IMR-90 (cell line): ENCODE measurements at regions not wholly inside any gene's neighbourhood (a gene's known extent, or its start where the extent isn't known, plus 50 kb on each side); places are given as distances from the start of the nearest gene placed in this dataset.
"Not testable (repeated sequence)": the region's sequence is repeated elsewhere in the genome, so short reads cannot be mapped to it uniquely, and the experiment has no call there.

Experiments
- ATAC-seq: fragments of 200-7000 bp; cut with Tn5 transposase; 2 replicates; pipeline ENCODE4 v1.9.1; 2020; ENCODE audit warnings: low read depth, mild to moderate bottlenecking, moderate library complexity
- BruUV-seq: library from RNA; stranded (reverse); fragments of 400-500 nt; replicated peaks from 2 replicates; lab custom pipeline; 2021; lab: Mats Ljungman, UMichigan
- CTCF ChIA-PET: fragments of 300-600 bp; formaldehyde crosslinking; extraction: SDS; loops from one replicate; lab custom pipeline; 2021; ENCODE audit warnings: antibody characterized with exemption; lab: Yijun Ruan, JAX
- POLR2A ChIA-PET: fragments of 300-600 bp; sonication (Branson Sonifier 250); formaldehyde crosslinking; loops from one replicate; lab custom pipeline; 2022; ENCODE audit warnings: antibody characterized with exemption; ENCODE audit not compliant: unreplicated experiment; lab: Charles Lee
- DNase-seq: peaks from one replicate; pipeline ENCODE4 v3.0.0; 2013
- H2AFZ ChIP-seq: replicated peaks from 2 replicates; pipeline ENCODE3; 2013; ENCODE audit warnings: low read length, mild to moderate bottlenecking; ENCODE audit not compliant: poor library complexity
- H2AK5ac ChIP-seq: 2 replicates; pipeline ENCODE4 v1.6.1; 2013; ENCODE audit warnings: low read depth, low read length, inconsistent platforms
- H2AK9ac ChIP-seq: replicated peaks from 2 replicates; pipeline ENCODE3; 2013; ENCODE audit warnings: mild to moderate bottlenecking, low read depth, low read length, moderate library complexity; ENCODE audit not compliant: poor library complexity
- H2BK120ac ChIP-seq: 2 replicates; pipeline ENCODE4 v1.6.1; 2013; ENCODE audit warnings: low read depth, low read length, inconsistent platforms
- H2BK15ac ChIP-seq: 3 replicates; pipeline ENCODE4 v1.6.1; 2013; ENCODE audit warnings: low read depth, low read length, inconsistent platforms
- H2BK20ac ChIP-seq: 2 replicates; pipeline ENCODE4 v1.6.1; 2013; ENCODE audit warnings: low read depth, mild to moderate bottlenecking, inconsistent platforms, low read length, moderate library complexity
- H2BK5ac ChIP-seq: 2 replicates; pipeline ENCODE4 v1.6.1; 2013; ENCODE audit warnings: mild to moderate bottlenecking, low read depth, low read length, inconsistent platforms; ENCODE audit not compliant: poor library complexity, severe bottlenecking
- H3K14ac ChIP-seq: replicated peaks from 2 replicates; pipeline ENCODE4 v1.6.1; 2013; ENCODE audit warnings: low read depth, low read length, inconsistent platforms
- H3K18ac ChIP-seq: 2 replicates; pipeline ENCODE4 v1.6.1; 2013; ENCODE audit warnings: low read depth, low read length, control low read depth
- H3K23ac ChIP-seq: 2 replicates; pipeline ENCODE4 v1.6.1; 2013; ENCODE audit warnings: low read depth, low read length, inconsistent platforms
- H3K27ac ChIP-seq: 2 replicates; pipeline ENCODE4 v1.5.1; 2013; ENCODE audit warnings: mild to moderate bottlenecking, control low read depth, low read length; ENCODE audit not compliant: insufficient read depth
- H3K27me3 ChIP-seq: 2 replicates; pipeline ENCODE4 v1.6.1; 2013; ENCODE audit warnings: low read length; ENCODE audit not compliant: control insufficient read depth, insufficient read depth
- H3K36me3 ChIP-seq: 2 replicates; pipeline ENCODE4 v1.6.1; 2013; ENCODE audit warnings: low read length, mixed read lengths; ENCODE audit not compliant: control insufficient read depth, insufficient read depth
- H3K4ac ChIP-seq: 2 replicates; pipeline ENCODE4 v1.6.1; 2013; ENCODE audit warnings: low read depth, low read length, inconsistent platforms
- H3K4me1 ChIP-seq: 2 replicates; pipeline ENCODE4 v1.6.1; 2013; ENCODE audit warnings: low read length, mixed read lengths; ENCODE audit not compliant: control insufficient read depth, insufficient read depth
- H3K4me2 ChIP-seq: 2 replicates; pipeline ENCODE4 v1.6.1; 2013; ENCODE audit warnings: low read depth, mild to moderate bottlenecking, control low read depth, low read length, moderate library complexity
- H3K4me3 ChIP-seq: 2 replicates; pipeline ENCODE4 v1.5.1; 2013; ENCODE audit warnings: low read depth, mild to moderate bottlenecking, control low read depth, low read length, moderate library complexity; ENCODE audit not compliant: insufficient read depth
- H3K56ac ChIP-seq: 2 replicates; pipeline ENCODE4 v1.6.1; 2013; ENCODE audit warnings: low read length, inconsistent platforms; ENCODE audit not compliant: insufficient read depth; ENCODE audit errors: extremely low read depth
- H3K79me1 ChIP-seq, 2 experiments: 2 replicates each; pipeline ENCODE4 v1.6.1; 2013; ENCODE audit warnings: low read length in 2 of 2, inconsistent platforms in 1 of 2, low read depth in 1 of 2
- H3K9ac ChIP-seq: 2 replicates; pipeline ENCODE4 v1.6.1; 2013; ENCODE audit warnings: low read depth, low read length, control low read depth
- H3K9me1 ChIP-seq: 2 replicates; pipeline ENCODE4 v1.6.1; 2013; ENCODE audit warnings: low read length, inconsistent platforms; ENCODE audit not compliant: insufficient read depth
- H3K9me3 ChIP-seq: 2 replicates; pipeline ENCODE4 v1.6.1; 2013; ENCODE audit warnings: low read length; ENCODE audit not compliant: control insufficient read depth, insufficient read depth
- H4K20me1 ChIP-seq: 2 replicates; pipeline ENCODE4 v1.6.1; 2013; ENCODE audit warnings: low read length, inconsistent platforms; ENCODE audit not compliant: insufficient read depth
- H4K5ac ChIP-seq: 2 replicates; pipeline ENCODE4 v1.6.1; 2013; ENCODE audit warnings: mild to moderate bottlenecking, low read depth, low read length, control low read depth
- H4K8ac ChIP-seq, 2 experiments: 2 replicates each; pipeline ENCODE4 v1.6.1; 2013; ENCODE audit warnings: low read depth in 2 of 2, low read length in 2 of 2, control low read depth in 1 of 2, inconsistent platforms in 1 of 2
- H4K91ac ChIP-seq: 2 replicates; pipeline ENCODE4 v1.6.1; 2013; ENCODE audit warnings: low read depth, low read length, inconsistent platforms; ENCODE audit not compliant: insufficient read depth
- BHLHE40 ChIP-seq: fragments of 150-350 bp; IDR thresholded peaks from 2 replicates; pipeline ENCODE4 v1.6.1; 2016; ENCODE audit warnings: mild to moderate bottlenecking, low read depth, low read length
- CTCF ChIP-seq: conservative IDR thresholded peaks from 2 replicates; pipeline ENCODE4 v1.5.1; 2012; ENCODE audit warnings: mild to moderate bottlenecking, low read depth, low read length, improper control_type of control experiment
- MAFK ChIP-seq: IDR thresholded peaks from 2 replicates; pipeline ENCODE4 v1.6.1; 2012; ENCODE audit warnings: low read depth, low read length, improper control_type of control experiment
- MXI1 ChIP-seq: IDR thresholded peaks from 2 replicates; pipeline ENCODE4 v1.6.1; 2012; ENCODE audit warnings: low read depth, mild to moderate bottlenecking, low read length, moderate library complexity, borderline replicate concordance
- RAD21 ChIP-seq: IDR thresholded peaks from 2 replicates; pipeline ENCODE4 v1.6.1; 2012; ENCODE audit warnings: low read length, improper control_type of control experiment
- USF2 ChIP-seq: fragments of 150-350 bp; IDR thresholded peaks from 2 replicates; pipeline ENCODE4 v1.6.1; 2017; ENCODE audit warnings: mild to moderate bottlenecking, antibody characterized with exemption, low read length, low read depth
- WGBS, 2 experiments: methylation state at CpG; one replicate each; pipeline versions ENCODE4 v1.1.5 to v1.1.7; 2013; ENCODE audit warnings: missing lambda C conversion rate in 2 of 2; ENCODE audit not compliant: insufficient read length in 1 of 2; ENCODE audit errors: extremely low coverage in 2 of 2; 5-methylcytosine and 5-hydroxymethylcytosine counted together
- dilution Hi-C: fragments of 300-500 bp; cut with HindIII; formaldehyde crosslinking; loops from one replicate; pipeline ENCODE4 v1.14.3; 2018; ENCODE audit warnings: low sequenced_read_pairs; ENCODE audit not compliant: unreplicated experiment
- in situ Hi-C: fragments of 300-500 bp; cut with MboI; formaldehyde crosslinking; loops from 3 replicates; pipeline ENCODE4 v1.14.3; 2019; ENCODE audit warnings: low sequenced_read_pairs, inconsistent platforms, mixed read lengths
- intact Hi-C: fragments of 100-400 bp; cut with micrococcal nuclease; formaldehyde crosslinking; loops from 2 replicates; pipeline ENCODE4 v1.10.0; 2022

- Histone ChIP-seq H3K9me1 (no peaks in the 10 kb centered on the region), H3K27me3 (no peaks in the 10 kb centered on the region), H3K4me1 (no peaks in the 10 kb centered on the region), H3K4me2 (no peak overlapping the region), H4K8ac (no peak overlapping the region), H4K91ac (no peak overlapping the region), H2AK5ac (no peak overlapping the region), H3K23ac (no peak overlapping the region), H3K36me3 (no peaks in the 10 kb centered on the region), H3K9ac (no peak overlapping the region), H2AFZ (no peak overlapping the region), H2BK15ac (no peak overlapping the region), H4K20me1 (no peaks in the 10 kb centered on the region), H2BK5ac (no peak overlapping the region), H3K14ac (no peak overlapping the region), H3K4ac (no peak overlapping the region), H4K5ac (no peak overlapping the region), H3K27ac (no peak overlapping the region), H3K9me3 (peaks cover 32% of the 10 kb centered on the region), H2BK120ac (no peak overlapping the region), H3K56ac (no peak overlapping the region), H2BK20ac (no peak overlapping the region), H3K18ac (no peak overlapping the region), H3K79me1 (no peaks in the 10 kb centered on the region), H3K4me3 (no peak overlapping the region), H2AK9ac (no peak overlapping the region)
- intact Hi-C loops (no loop called here), dilution Hi-C loops (no loop called here), in situ Hi-C loops (no loop called here)
- WGBS, 2 experiments, result 50% methylated on average over 2 of the region's 32 CpGs; no CpG with 5 or more reads in 1 of the 2 experiments
- no peak for ATAC-seq
- BruUV-seq, result no TSS peak
- TF ChIP-seq MXI1, result no peak
- TF ChIP-seq MAFK, result no peak
- no peak for TF ChIP-seq RAD21
- TF ChIP-seq USF2, result no peak
- no peak for TF ChIP-seq CTCF
- TF ChIP-seq BHLHE40, result no peak
- ChIA-PET CTCF (no interaction called here), POLR2A (no interaction called here)
- DNase-seq, result no peak
These were observed 613.2 kb downstream of the KCNJ18 start for GRCh38 chr17:22305356-22306071.

- H3K9ac ChIP-seq, H3K56ac ChIP-seq, H4K8ac ChIP-seq, H3K4me3 ChIP-seq, H3K9me1 ChIP-seq, H2AK5ac ChIP-seq, in situ Hi-C loops, H4K20me1 ChIP-seq, H3K18ac ChIP-seq, CTCF ChIA-PET, H2BK20ac ChIP-seq, H3K79me1 ChIP-seq, H2AFZ ChIP-seq, H2BK15ac ChIP-seq, H3K4me1 ChIP-seq, H4K91ac ChIP-seq, BruUV-seq, H2BK5ac ChIP-seq, dilution Hi-C loops, H3K4ac ChIP-seq, H3K14ac ChIP-seq, POLR2A ChIA-PET, ATAC-seq, H3K27ac ChIP-seq, H3K36me3 ChIP-seq, H2AK9ac ChIP-seq, H2BK120ac ChIP-seq, H3K23ac ChIP-seq, H3K4me2 ChIP-seq, intact Hi-C loops, H4K5ac ChIP-seq, H3K27me3 ChIP-seq, DNase-seq: not testable (repeated sequence)
- WGBS, 2 experiments, result no CpG with 5 or more reads among the region's 7 CpGs
- peaks cover 14% of the 10 kb centered on the region; the same call in 1 of the 2 replicates for H3K9me3 ChIP-seq
These were observed 618.0 kb downstream of the KCNJ18 start for GRCh38 chr17:22310292-22310691.
